Loucy (cell line): ENCODE measurements at regions not wholly inside any gene's neighbourhood (a gene's known extent, or its start where the extent isn't known, plus 50 kb on each side); places are given as distances from the start of the nearest gene placed in this dataset.

Source experiments
- CTCF ChIP-seq: fragments of 200-600 bp; sonication (generic); conservative IDR thresholded peaks from 2 replicates; pipeline ENCODE4 v1.5.1; 2014; ENCODE audit warnings: mild to moderate bottlenecking, antibody characterized with exemption, low read length
- EZH2phosphoT487 ChIP-seq: fragments of 200-600 bp; IDR thresholded peaks from 2 replicates; pipeline ENCODE4 v1.6.1; 2018; ENCODE audit warnings: antibody characterized with exemption, mild to moderate bottlenecking, moderate library complexity, borderline replicate concordance

GRCh38 chrX:150312931-150313330 is 50.2 kb upstream of the MAMLD1 start:
- TF ChIP-seq CTCF (no peak), EZH2phosphoT487 (no peak)
